GM12878 (cell line): ENCODE measurements at regions not wholly inside any gene's neighbourhood (a gene's known extent, or its start where the extent isn't known, plus 50 kb on each side); places are given as distances from the start of the nearest gene placed in this dataset.

Experiments
- ATAC-seq: fragments of 200-7000 bp; cut with Tn5 transposase; 3 replicates; pipeline ENCODE4 v1.9.1; 2020; ENCODE audit warnings: mild to moderate bottlenecking, moderate library complexity
- BruUV-seq: library from RNA; stranded (reverse); fragments of 400-500 nt; replicated peaks from 2 replicates; lab custom pipeline; 2021; lab: Mats Ljungman, UMichigan
- CTCF ChIA-PET: fragments of 300-600 bp; sonication (Branson Sonifier 250); formaldehyde crosslinking; extraction: SDS; loops from one replicate; lab custom pipeline; 2021; ENCODE audit warnings: inconsistent platforms; lab: Yijun Ruan, JAX
- POLR2A ChIA-PET: fragments of 350-600 bp; formaldehyde crosslinking; extraction: SDS; loops from one replicate; lab custom pipeline; 2021; ENCODE audit warnings: inconsistent platforms; lab: Charles Lee
- RAD21 ChIA-PET: fragments of 300-600 bp; sonication (Branson Sonifier 250); formaldehyde crosslinking; loops from one replicate; lab custom pipeline; 2023; ENCODE audit warnings: antibody characterized with exemption; ENCODE audit not compliant: unreplicated experiment; lab: Charles Lee
- SMC1A ChIA-PET: fragments of 300-600 bp; sonication (Branson Sonifier 250); formaldehyde crosslinking; loops from one replicate; lab custom pipeline; 2023; ENCODE audit not compliant: unreplicated experiment, uncharacterized antibody; lab: Charles Lee
- DNase-seq: peaks from one replicate; pipeline ENCODE4 v3.0.0-alpha.2; 2011; ENCODE audit warnings: low read depth, low spot score
- FAIRE-seq: peaks from 3 replicates; lab custom pipeline; 2011; peaks lifted over from hg19 to GRCh38; lab: Jason Lieb, UNC
- H2AFZ ChIP-seq: 2 replicates; pipeline ENCODE4 v1.6.0; 2011; ENCODE audit warnings: low read depth, low read length, control low read depth; ENCODE audit not compliant: control insufficient read depth
- H3K27ac ChIP-seq: 2 replicates; pipeline ENCODE4 v1.5.1; 2011; ENCODE audit warnings: control low read depth; ENCODE audit not compliant: control insufficient read depth, insufficient read depth
- H3K27me3 ChIP-seq, 2 experiments: replicated peaks in 1 of 2; 2 replicates each; pipeline versions ENCODE4 v1.6.0 to v1.6.1; 2011; ENCODE audit warnings: low read length in 1 of 2; ENCODE audit not compliant: control insufficient read depth in 2 of 2, insufficient read depth in 2 of 2
- H3K36me3 ChIP-seq, 2 experiments: 2 replicates each; pipeline ENCODE4 v1.5.1; 2011; ENCODE audit warnings: low read length in 1 of 2; ENCODE audit not compliant: control insufficient read depth in 2 of 2, insufficient read depth in 2 of 2
- H3K4me1 ChIP-seq: 2 replicates; pipeline ENCODE4 v1.6.1; 2011; ENCODE audit warnings: mild to moderate bottlenecking, low read length, moderate library complexity, mixed read lengths; ENCODE audit not compliant: control insufficient read depth, insufficient read depth
- H3K4me2 ChIP-seq: 2 replicates; pipeline ENCODE4 v1.6.0; 2011; ENCODE audit warnings: control low read depth; ENCODE audit not compliant: control insufficient read depth, insufficient read depth
- H3K4me3 ChIP-seq: fragments of 200-600 bp; sonication (generic); 2 replicates; pipeline ENCODE4 v1.5.1; 2016
- H3K79me2 ChIP-seq: 2 replicates; pipeline ENCODE4 v1.6.0; 2011; ENCODE audit warnings: low read length; ENCODE audit not compliant: control insufficient read depth, insufficient read depth
- H3K9ac ChIP-seq: 2 replicates; pipeline ENCODE4 v1.8.0; 2011; ENCODE audit warnings: low read length, control low read depth, mixed read lengths; ENCODE audit not compliant: control insufficient read depth, insufficient read depth
- H3K9me3 ChIP-seq: replicated peaks from 3 replicates; pipeline ENCODE4 v1.5.1; 2011; ENCODE audit warnings: mild to moderate bottlenecking, low read length; ENCODE audit not compliant: control insufficient read depth, insufficient read depth
- H4K20me1 ChIP-seq: 2 replicates; pipeline ENCODE4 v1.6.0; 2011; ENCODE audit not compliant: control insufficient read depth, insufficient read depth
- ATF7 ChIP-seq: fragments of 450-650 bp; IDR thresholded peaks from 2 replicates; pipeline ENCODE4 v1.6.1; 2016; ENCODE audit warnings: low read depth, mild to moderate bottlenecking
- BMI1 ChIP-seq: fragments of 450-650 bp; IDR thresholded peaks from 2 replicates; pipeline ENCODE4 v1.6.1; 2016; ENCODE audit warnings: mild to moderate bottlenecking, moderate library complexity, borderline replicate concordance
- EZH2 ChIP-seq: IDR thresholded peaks from 2 replicates; pipeline ENCODE4 v1.6.1; 2012; ENCODE audit warnings: low read depth, mild to moderate bottlenecking, control low read depth, inconsistent platforms, low read length, borderline replicate concordance; ENCODE audit not compliant: control insufficient read depth
- FOXM1 ChIP-seq: IDR thresholded peaks from 2 replicates; pipeline ENCODE4 v1.6.1; 2012; ENCODE audit warnings: low read depth, mild to moderate bottlenecking, inconsistent platforms, low read length, moderate library complexity
- MYC ChIP-seq: IDR thresholded peaks from 2 replicates; pipeline ENCODE4 v1.6.1; 2011; ENCODE audit warnings: mild to moderate bottlenecking, low read length, moderate library complexity, inconsistent platforms; ENCODE audit not compliant: insufficient read depth, insufficient replicate concordance, insufficient read length, severe bottlenecking
- NFIC ChIP-seq: IDR thresholded peaks from 2 replicates; pipeline ENCODE4 v1.6.1; 2012; ENCODE audit warnings: low read depth, mild to moderate bottlenecking, inconsistent platforms, low read length, moderate library complexity
- NFXL1 ChIP-seq: fragments of 450-650 bp; IDR thresholded peaks from 2 replicates; pipeline ENCODE4 v1.6.1; 2017; ENCODE audit warnings: antibody characterized with exemption, mild to moderate bottlenecking, borderline replicate concordance
- PAX8 ChIP-seq: fragments of 450-650 bp; IDR thresholded peaks from 2 replicates; pipeline ENCODE4 v1.6.1; 2017; ENCODE audit warnings: mild to moderate bottlenecking, moderate library complexity
- POLR2AphosphoS2 ChIP-seq: IDR thresholded peaks from 2 replicates; pipeline ENCODE4 v1.6.1; 2011; ENCODE audit warnings: low read depth, mild to moderate bottlenecking, low read length, improper control_type of control experiment, moderate library complexity
- WGBS: methylation state at CpG from one replicate; pipeline ENCODE4 v1.1.6; 2016; ENCODE audit warnings: low lambda C conversion rate; ENCODE audit not compliant: insufficient replicate concordance, insufficient coverage; ENCODE audit errors: missing lambda C conversion rate; 5-methylcytosine and 5-hydroxymethylcytosine counted together
- in situ Hi-C: fragments of 300-500 bp; cut with MboI; formaldehyde crosslinking; loops from 9 replicates; pipeline ENCODE4 v1.14.3; 2018; ENCODE audit warnings: mixed read lengths
- intact Hi-C: fragments of 100-400 bp; cut with micrococcal nuclease; formaldehyde crosslinking; loops from one replicate; pipeline ENCODE4 v1.14.2; 2022; ENCODE audit not compliant: unreplicated experiment
- TF ChIP-seq, protein P1 (sequence below): IDR thresholded peaks from 2 replicates; pipeline ENCODE4 v1.6.1; 2011; ENCODE audit warnings: borderline replicate concordance, low read depth, mild to moderate bottlenecking, moderate library complexity, low read length; ENCODE audit not compliant: insufficient read depth, poor library complexity, severe bottlenecking
- TF ChIP-seq, protein P2 (sequence below): IDR thresholded peaks from 2 replicates; pipeline ENCODE4 v1.6.1; 2011; ENCODE audit warnings: low read depth, mild to moderate bottlenecking, low read length, moderate library complexity, borderline replicate concordance; ENCODE audit errors: extremely low read depth
- TF ChIP-seq, protein P3 (sequence below): fragments of 450-650 bp; formaldehyde crosslinking; IDR thresholded peaks from 2 replicates; pipeline ENCODE4 v1.4.0; 2020; ENCODE audit warnings: mild to moderate bottlenecking, moderate library complexity

DNA sequence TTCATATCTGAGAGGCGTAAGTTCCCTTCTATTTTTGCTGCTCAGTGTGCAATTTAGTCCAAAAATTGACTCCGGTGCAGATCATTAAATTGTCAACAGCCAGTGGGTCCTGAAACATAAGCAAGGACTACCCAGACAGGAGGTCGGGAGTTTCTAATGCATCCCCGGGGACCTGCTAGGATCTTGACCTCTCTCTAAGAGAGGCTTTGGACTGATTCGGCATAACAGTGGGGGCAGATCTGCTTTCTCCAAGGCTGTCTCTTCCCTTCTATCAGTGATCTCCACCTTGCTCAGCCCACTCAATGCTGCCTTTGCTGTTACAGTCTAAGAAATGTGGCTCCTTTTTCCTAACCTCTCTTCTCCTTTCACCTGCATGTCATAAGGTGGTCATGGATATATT, 199.1 kb upstream of the NRP1 start:
- FAIRE-seq (no peak), ATAC-seq (no peak), DNase-seq (no peak)
- H4K20me1 ChIP-seq: no peaks in the 10 kb centered on the region
- no peak overlapping the region for H2AFZ ChIP-seq
- no peak overlapping the region for H3K4me3 ChIP-seq
- H3K79me2 ChIP-seq: no peaks in the 10 kb centered on the region
- H3K4me2 ChIP-seq: no peak overlapping the region
- in situ Hi-C loops: no loop called here
- BruUV-seq: no TSS peak
- no peaks in the 10 kb centered on the region for H3K36me3 ChIP-seq
- no peaks in the 10 kb centered on the region for H3K27me3 ChIP-seq
- H3K9ac ChIP-seq: no peak overlapping the region
- intact Hi-C loops: no loop called here
- H3K4me1 ChIP-seq: no peaks in the 10 kb centered on the region
- TF ChIP-seq, protein P1, sequence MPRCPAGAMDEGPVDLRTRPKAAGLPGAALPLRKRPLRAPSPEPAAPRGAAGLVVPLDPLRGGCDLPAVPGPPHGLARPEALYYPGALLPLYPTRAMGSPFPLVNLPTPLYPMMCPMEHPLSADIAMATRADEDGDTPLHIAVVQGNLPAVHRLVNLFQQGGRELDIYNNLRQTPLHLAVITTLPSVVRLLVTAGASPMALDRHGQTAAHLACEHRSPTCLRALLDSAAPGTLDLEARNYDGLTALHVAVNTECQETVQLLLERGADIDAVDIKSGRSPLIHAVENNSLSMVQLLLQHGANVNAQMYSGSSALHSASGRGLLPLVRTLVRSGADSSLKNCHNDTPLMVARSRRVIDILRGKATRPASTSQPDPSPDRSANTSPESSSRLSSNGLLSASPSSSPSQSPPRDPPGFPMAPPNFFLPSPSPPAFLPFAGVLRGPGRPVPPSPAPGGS: no peak
- no peak for TF ChIP-seq BMI1
- TF ChIP-seq POLR2AphosphoS2: no peak
- no peak for TF ChIP-seq NFXL1
- TF ChIP-seq NFIC: no peak
- TF ChIP-seq ATF7: no peak
- no peak for TF ChIP-seq PAX8
- TF ChIP-seq, protein P2, sequence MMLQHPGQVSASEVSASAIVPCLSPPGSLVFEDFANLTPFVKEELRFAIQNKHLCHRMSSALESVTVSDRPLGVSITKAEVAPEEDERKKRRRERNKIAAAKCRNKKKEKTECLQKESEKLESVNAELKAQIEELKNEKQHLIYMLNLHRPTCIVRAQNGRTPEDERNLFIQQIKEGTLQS: no peak
- no peak for TF ChIP-seq EZH2
- TF ChIP-seq FOXM1: no peak
- TF ChIP-seq MYC: no peak
- TF ChIP-seq, protein P3, sequence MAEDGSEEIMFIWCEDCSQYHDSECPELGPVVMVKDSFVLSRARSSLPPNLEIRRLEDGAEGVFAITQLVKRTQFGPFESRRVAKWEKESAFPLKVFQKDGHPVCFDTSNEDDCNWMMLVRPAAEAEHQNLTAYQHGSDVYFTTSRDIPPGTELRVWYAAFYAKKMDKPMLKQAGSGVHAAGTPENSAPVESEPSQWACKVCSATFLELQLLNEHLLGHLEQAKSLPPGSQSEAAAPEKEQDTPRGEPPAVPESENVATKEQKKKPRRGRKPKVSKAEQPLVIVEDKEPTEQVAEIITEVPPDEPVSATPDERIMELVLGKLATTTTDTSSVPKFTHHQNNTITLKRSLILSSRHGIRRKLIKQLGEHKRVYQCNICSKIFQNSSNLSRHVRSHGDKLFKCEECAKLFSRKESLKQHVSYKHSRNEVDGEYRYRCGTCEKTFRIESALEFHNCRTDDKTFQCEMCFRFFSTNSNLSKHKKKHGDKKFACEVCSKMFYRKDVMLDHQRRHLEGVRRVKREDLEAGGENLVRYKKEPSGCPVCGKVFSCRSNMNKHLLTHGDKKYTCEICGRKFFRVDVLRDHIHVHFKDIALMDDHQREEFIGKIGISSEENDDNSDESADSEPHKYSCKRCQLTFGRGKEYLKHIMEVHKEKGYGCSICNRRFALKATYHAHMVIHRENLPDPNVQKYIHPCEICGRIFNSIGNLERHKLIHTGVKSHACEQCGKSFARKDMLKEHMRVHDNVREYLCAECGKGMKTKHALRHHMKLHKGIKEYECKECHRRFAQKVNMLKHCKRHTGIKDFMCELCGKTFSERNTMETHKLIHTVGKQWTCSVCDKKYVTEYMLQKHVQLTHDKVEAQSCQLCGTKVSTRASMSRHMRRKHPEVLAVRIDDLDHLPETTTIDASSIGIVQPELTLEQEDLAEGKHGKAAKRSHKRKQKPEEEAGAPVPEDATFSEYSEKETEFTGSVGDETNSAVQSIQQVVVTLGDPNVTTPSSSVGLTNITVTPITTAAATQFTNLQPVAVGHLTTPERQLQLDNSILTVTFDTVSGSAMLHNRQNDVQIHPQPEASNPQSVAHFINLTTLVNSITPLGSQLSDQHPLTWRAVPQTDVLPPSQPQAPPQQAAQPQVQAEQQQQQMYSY (CRISPR knock-in tag): no peak
- TF ChIP-seq, all 136 proteins: peak for 0
- SMC1A ChIA-PET: interaction anchor here (1.2 kb wide), 1 partner anchor 8 kb away, joined by 4 read pairs; no protein-coding TSS in a partner anchor
- 31% methylated on average over 5 of the region's 5 CpGs for WGBS
- RAD21 ChIA-PET: no interaction called here
- POLR2A ChIA-PET: no interaction called here
- H3K27ac ChIP-seq: no peak overlapping the region
- CTCF ChIA-PET: no interaction called here
- H3K9me3 ChIP-seq: no peaks in the 10 kb centered on the region
